NCI-H1417 treated with DMSO at 0.1 percent for 48 hours (cell line): ENCODE measurements at regions not wholly inside any gene's neighbourhood (a gene's known extent, or its start where the extent isn't known, plus 50 kb on each side); places are given as distances from the start of the nearest gene placed in this dataset.

ENCODE experiments used
- DNase-seq: peaks from one replicate; lab custom pipeline; 2025; lab: John Stamatoyannopoulos, UW

GRCh38 chr6:91804981-91805380 lies 1218.1 kb upstream of the MAP3K7 start:
- no peak for DNase-seq

- no peak for DNase-seq
Measured at GRCh38 chr6:91802431-91802830, 1215.6 kb upstream of the MAP3K7 start.

- no peak for DNase-seq
Measured at GRCh38 chr6:91796603-91797002, 1209.7 kb upstream of the MAP3K7 start.

DNA sequence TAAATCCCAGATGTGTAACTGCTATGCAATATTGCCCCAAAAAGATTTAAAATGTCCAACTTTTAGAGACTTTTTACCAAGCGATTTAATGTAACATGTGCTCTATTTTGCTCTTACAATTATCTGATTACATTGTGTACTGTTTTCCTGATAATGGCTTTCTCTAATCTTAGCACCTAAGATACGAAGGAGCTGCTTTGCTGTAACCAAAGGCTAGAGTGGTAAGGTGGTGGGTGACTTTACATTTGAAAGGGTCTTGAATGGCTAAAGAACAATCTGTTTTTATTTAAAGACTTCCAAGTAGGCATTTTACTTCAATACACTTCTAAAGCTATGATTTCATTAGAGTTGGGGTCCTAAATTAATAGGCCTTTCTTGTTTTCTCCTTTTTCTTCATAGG lies 1201.6 kb upstream of the MAP3K7 start:
- DNase-seq, result no peak

- DNase-seq, result no peak
Measured at GRCh38 chr6:91786474-91787184, 1199.8 kb upstream of the MAP3K7 start.

DNA sequence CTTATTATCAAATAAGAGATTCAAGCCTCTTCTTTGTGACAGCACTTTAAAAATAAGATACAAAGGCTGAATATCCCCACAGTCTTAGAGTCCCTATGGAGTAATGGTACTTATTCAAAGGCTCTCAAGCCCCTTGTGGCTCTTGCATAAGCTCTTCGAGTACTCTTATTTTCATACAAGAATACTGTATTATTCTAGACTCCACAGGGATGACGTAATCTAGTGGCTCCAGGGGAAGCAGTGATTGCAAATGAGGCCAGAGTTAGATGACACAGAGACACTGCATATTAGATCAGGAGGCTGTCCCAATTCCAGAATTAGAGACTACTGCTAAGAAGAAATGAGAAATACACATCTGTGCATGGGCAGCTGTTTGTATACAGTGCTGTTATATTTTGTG lies 1195.9 kb upstream of the MAP3K7 start:
- DNase-seq, result no peak

GRCh38 chr6:91781946-91782345 lies 1195.1 kb upstream of the MAP3K7 start:
- no peak for DNase-seq

- peak; percentile 22 for DNase-seq
Measured at GRCh38 chr6:91780270-91780669, 1193.4 kb upstream of the MAP3K7 start.

DNA sequence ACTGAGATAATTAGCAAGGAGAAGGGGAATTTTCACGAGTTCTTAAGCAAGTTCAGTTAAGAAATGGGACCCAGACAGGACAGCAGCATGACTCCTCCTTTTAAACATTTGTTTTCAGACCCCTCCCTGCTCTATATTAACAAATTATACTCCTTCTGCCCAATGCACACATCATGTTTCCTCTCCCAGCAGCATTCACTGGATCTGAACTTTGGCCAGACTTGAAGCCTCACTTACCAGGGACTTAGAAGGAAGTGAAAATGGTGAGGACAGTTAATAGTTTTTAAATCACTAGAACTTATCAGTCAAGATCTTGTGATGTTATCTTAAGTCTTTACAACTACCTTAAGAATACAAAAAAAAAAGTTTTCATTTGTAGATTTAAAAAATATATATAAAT lies 1174.7 kb upstream of the MAP3K7 start:
- DNase-seq, result no peak

- no peak for DNase-seq
Measured at GRCh38 chr6:91754691-91755090, 1167.8 kb upstream of the MAP3K7 start.

DNA sequence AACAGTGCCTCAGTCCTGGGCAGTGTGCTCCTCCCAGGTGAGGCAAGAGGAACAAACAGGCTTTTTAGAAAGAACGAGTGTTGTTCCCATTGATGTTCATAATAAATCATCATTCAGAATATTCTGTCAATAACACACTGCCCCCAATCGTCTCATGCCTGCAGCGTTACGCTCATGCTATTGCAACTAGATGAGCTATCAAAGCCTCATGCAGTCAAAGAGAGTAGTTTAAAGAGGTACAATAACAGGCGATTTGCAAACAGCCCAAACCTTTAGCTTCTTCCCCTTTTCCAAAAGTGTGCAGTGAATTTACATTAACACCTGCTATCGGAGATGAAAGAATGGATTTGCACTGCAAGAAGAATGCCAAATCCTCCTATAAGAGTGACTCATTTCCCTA lies 1164.7 kb upstream of the MAP3K7 start:
- no peak for DNase-seq

GRCh38 chr6:91744566-91744965 lies 1157.7 kb upstream of the MAP3K7 start:
- DNase-seq, result no peak

GRCh38 chr6:91743756-91744155 lies 1156.9 kb upstream of the MAP3K7 start:
- no peak for DNase-seq

DNA sequence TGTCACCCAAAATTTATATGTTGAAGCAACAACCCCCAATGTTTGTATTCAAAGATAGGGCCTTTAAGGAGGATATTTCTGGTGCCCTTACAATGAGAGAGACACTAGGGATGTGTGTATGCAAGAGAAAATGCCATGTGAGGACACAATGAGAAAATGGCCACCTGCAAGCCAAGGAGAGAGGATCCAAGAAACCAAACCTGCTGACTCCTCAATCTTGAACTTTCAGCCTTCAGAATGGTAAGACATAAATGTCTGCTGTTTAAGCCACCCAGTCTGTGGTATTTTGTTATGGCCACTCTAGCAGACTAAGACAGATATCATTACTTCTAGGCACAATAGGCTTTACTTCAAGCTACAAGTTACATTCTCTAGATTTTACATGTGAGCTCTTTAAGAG lies 1145.1 kb upstream of the MAP3K7 start:
- DNase-seq, result no peak

DNA sequence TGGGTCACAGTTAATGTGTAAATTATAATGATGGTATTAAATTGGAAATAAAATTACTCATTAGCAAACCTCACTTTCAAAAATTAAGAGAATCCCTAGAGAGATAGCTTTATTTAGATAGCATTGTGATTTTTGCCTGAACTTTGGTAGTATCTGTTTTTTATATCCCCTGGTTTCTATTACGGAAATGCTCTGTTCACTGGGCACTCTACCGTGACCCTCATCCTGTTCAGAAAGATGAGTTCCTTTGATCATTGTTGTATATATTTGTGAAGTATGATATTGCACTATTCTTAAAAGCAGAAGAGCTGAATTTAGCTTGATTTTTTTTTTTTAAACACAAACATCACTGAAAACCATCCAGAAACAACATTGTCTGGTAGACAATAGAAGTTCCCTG lies 1143.8 kb upstream of the MAP3K7 start:
- no peak for DNase-seq

DNA sequence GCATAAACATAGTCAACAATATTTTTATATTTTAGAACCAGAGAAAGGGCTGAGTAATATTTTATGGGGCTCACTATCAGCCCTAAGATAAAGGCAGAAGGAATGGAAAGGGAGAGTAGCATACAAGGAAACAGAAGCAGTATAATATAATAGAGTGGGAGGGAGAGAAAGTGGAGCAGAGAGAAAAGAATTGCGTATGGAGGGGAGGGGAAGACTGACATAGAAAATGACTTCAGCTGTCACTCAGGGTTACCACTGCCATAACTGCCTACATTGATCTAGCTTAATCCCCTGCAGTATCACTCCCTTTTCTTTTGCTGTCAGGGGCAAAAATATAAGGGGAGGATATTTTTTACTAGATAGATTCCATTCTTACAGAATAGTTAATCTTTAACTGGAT lies 1133.5 kb upstream of the MAP3K7 start:
- no peak for DNase-seq

DNA sequence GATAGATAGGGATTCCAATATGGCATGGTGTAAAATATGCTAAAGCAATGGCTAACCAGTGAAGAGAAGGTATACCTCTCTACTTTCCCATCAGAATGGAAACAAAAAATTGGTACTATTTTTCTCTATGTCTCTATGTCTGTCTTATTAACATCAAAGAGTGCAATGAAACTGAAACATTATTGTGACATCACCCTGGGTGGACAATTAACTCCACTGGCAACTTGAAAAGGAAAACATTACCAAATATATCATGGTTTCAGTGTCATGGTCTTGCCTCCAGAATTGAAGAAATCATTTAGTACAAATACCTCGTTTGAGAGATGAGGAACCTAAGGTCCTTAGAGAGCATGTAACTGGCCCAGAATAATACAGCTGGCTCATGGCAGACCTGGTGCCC lies 1132.5 kb upstream of the MAP3K7 start:
- no peak for DNase-seq

DNA sequence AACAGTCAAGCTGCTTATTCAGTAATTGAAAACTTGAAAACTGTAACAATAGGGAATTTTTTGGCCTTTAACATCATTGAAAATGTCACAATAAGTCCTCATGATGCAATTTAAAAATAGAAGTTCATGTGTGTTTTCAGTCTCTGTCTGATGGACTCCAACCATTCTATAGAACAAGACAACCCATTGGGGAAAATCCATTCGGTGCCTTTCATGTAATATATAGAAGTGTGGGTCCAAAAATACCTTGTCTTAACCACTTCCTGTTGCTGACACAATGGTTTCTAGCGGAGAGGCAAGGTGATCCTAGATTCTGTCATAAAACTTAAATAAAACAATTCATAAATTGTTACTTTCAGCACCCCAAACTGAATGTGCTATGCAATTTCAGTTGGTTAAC lies 1131.3 kb upstream of the MAP3K7 start:
- no peak for DNase-seq

DNA sequence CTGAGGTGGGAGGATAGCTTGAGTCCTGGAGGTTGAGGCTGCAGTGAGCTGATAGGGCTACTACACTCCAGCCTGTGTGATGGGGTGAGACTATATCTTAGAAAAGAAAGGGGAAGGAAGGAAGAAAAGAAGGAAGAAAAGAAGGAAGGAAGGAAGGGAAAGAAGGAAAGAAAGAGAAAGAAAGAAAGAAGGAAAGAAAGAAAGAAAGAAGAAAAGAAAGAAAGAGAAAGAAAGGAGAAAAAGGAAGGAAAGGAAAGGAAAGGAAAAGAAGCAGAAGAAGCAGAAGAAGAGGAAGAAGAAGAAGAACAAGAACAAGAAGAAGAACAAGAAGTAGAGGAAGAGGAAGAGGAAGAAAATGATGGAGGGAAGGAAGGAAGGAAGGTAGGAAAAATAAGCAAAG lies 1130.2 kb upstream of the MAP3K7 start:
- DNase-seq, result no peak

DNA sequence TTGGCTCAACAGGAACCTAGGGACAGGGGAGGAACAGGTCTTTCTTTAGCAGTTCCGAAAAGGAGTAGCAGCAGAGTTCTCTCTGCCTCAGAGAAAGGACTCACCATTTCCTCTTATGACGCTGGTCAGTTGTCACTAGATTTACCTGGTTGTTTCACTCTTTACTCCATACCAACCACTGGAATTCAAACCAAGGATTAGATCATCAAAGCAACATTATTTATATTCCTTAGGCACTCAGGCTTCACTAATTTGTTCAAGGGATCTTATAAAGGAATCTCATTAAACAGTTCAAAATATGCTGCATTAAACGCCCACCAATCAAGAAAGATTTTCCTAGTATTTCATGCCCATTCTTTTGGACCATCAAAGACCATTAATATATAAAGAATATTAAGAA lies 1129.5 kb upstream of the MAP3K7 start:
- DNase-seq, result no peak

- DNase-seq, result no peak
Measured at GRCh38 chr6:91715171-91715805, 1128.4 kb upstream of the MAP3K7 start.

GRCh38 chr6:91713911-91714310 lies 1127.0 kb upstream of the MAP3K7 start:
- peak; percentile 82 for DNase-seq

GRCh38 chr6:91711518-91711917 lies 1124.6 kb upstream of the MAP3K7 start:
- no peak for DNase-seq

DNA sequence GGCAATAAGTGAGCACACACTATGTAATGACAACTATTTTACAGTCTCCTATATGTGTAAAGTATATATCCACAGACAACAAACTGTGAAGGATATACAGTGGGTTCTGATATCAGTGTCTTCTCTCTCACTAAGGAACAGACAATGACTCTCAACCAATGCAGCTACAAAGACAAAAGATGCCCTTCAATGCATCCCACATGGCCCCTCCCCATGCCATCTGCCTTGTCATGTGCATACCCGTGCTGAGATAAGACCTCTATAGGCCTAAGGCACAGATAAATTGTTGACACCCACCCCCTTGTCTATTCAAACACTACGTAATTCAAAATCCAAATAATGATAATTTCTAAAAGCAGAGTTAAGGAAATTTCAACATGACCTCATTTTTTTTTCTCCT lies 1123.5 kb upstream of the MAP3K7 start:
- no peak for DNase-seq
